ENCODE measurements at regions not wholly inside any gene's neighbourhood (a gene's known extent, or its start where the extent isn't known, plus 50 kb on each side); places are given as distances from the start of the nearest gene placed in this dataset.

- no peak for TF ChIP-seq ZFX (IDR thresholded peaks at IDR 0.05)
- TF ChIP-seq CTCF (conservative IDR thresholded peaks at IDR 0.05), result no peak
- H3K27ac ChIP-seq, result no peak overlapping the region
These were observed 89.5 kb upstream of the FGF3 start for GRCh38 chr11:69908511-69909220.

GRCh38 chr11:69909561-69910518 lies 90.6 kb upstream of the FGF3 start:
- no peak for TF ChIP-seq ZFX (IDR thresholded peaks at IDR 0.05)
- peak; percentile 94 for TF ChIP-seq CTCF (conservative IDR thresholded peaks at IDR 0.05)
- H3K27ac ChIP-seq, result no peak overlapping the region

GRCh38 chr11:69910519-69911309 lies 91.5 kb upstream of the FGF3 start:
- TF ChIP-seq ZFX (IDR thresholded peaks at IDR 0.05) (no peak), CTCF (conservative IDR thresholded peaks at IDR 0.05) (no peak)
- H3K27ac ChIP-seq, result no peak overlapping the region

GRCh38 chr11:69911310-69912160 lies 92.3 kb upstream of the FGF3 start:
- no peak for TF ChIP-seq CTCF (conservative IDR thresholded peaks at IDR 0.05)
- no peak for TF ChIP-seq ZFX (IDR thresholded peaks at IDR 0.05)
- no peak overlapping the region for H3K27ac ChIP-seq

- H3K27ac ChIP-seq, result no peak overlapping the region
- TF ChIP-seq ZFX (IDR thresholded peaks at IDR 0.05) (no peak), CTCF (conservative IDR thresholded peaks at IDR 0.05) (no peak)
These were observed 93.1 kb upstream of the FGF3 start for GRCh38 chr11:69912161-69912910.

GRCh38 chr11:69912911-69913451 lies 93.8 kb upstream of the FGF3 start:
- no peak overlapping the region for H3K27ac ChIP-seq
- TF ChIP-seq CTCF (conservative IDR thresholded peaks at IDR 0.05), result peak; percentile 37
- TF ChIP-seq ZFX (IDR thresholded peaks at IDR 0.05), result no peak

All from C4-2B (cell line).